K562 (cell line): ENCODE measurements at regions not wholly inside any gene's neighbourhood (a gene's known extent, or its start where the extent isn't known, plus 50 kb on each side); places are given as distances from the start of the nearest gene placed in this dataset.

Experiments used
- ATAC-seq: fragments of 200-7000 bp; cut with Tn5 transposase; 3 replicates; pipeline ENCODE4 v1.9.1; 2020; ENCODE audit warnings: moderate library complexity
- BruUV-seq: library from RNA; stranded (reverse); fragments of 400-500 nt; replicated peaks from 2 replicates; lab custom pipeline; 2021; lab: Mats Ljungman, UMichigan
- CTCF ChIA-PET: fragments of 300-600 bp; formaldehyde crosslinking; extraction: SDS; loops from one replicate; lab custom pipeline; 2021; ENCODE audit warnings: low intra/inter-chr PET ratio; lab: Yijun Ruan, JAX
- POLR2A ChIA-PET: fragments of 300-600, 350-650 bp; sonication (Branson Sonifier 250); formaldehyde crosslinking; extraction: SDS; loops from one replicate; lab custom pipeline; 2021; ENCODE audit warnings: antibody characterized with exemption, inconsistent platforms; lab: Yijun Ruan, JAX
- DNase-seq, 4 experiments: peaks; one replicate each; pipeline versions ENCODE4 v3.0.0 to v3.0.0-alpha.2; 2011 to 2018; ENCODE audit warnings: low spot score in 3 of 4, mixed read lengths in 3 of 4; ENCODE audit errors: extremely low read depth in 1 of 4
- FAIRE-seq: peaks from 2 replicates; lab custom pipeline; 2011; peaks lifted over from hg19 to GRCh38; lab: Jason Lieb, UNC
- H2AFZ ChIP-seq: 2 replicates; pipeline ENCODE4 v1.6.0; 2011; ENCODE audit warnings: low read depth, low read length, control low read depth, inconsistent platforms
- H3K27ac ChIP-seq: fragments of 200-600 bp; 3 replicates; pipeline ENCODE4 v1.8.0; 2011; ENCODE audit warnings: low read depth, mild to moderate bottlenecking, control low read depth, inconsistent platforms, low read length, moderate library complexity, mixed read lengths; ENCODE audit errors: extremely low read depth
- H3K27me3 ChIP-seq, 2 experiments: fragments of 300-600 bp in 1 of 2; 2 replicates in 1 of 2; 3 replicates in 1 of 2; pipeline versions ENCODE4 v1.6.0 to v1.8.0; 2011; ENCODE audit warnings: inconsistent platforms in 2 of 2, low read length in 2 of 2, mild to moderate bottlenecking in 1 of 2, mixed read lengths in 1 of 2, moderate library complexity in 1 of 2; ENCODE audit not compliant: control insufficient read depth in 2 of 2, insufficient read depth in 2 of 2
- H3K36me3 ChIP-seq: fragments of 300-600 bp; 3 replicates; pipeline ENCODE4 v1.8.0; 2011; ENCODE audit warnings: mild to moderate bottlenecking, low read length, inconsistent platforms; ENCODE audit not compliant: control insufficient read depth, insufficient read depth
- H3K4me1 ChIP-seq, 2 experiments: fragments of 200-600 bp in 1 of 2; replicated peaks in 1 of 2; 2 replicates in 1 of 2; 3 replicates in 1 of 2; pipeline versions ENCODE4 v1.5.1 to v1.8.0; 2011; ENCODE audit warnings: inconsistent platforms in 2 of 2, low read length in 2 of 2, mild to moderate bottlenecking in 1 of 2, mixed read lengths in 1 of 2, moderate library complexity in 1 of 2; ENCODE audit not compliant: control insufficient read depth in 2 of 2, insufficient read depth in 2 of 2
- H3K4me2 ChIP-seq: 2 replicates; pipeline ENCODE4 v1.6.1; 2011; ENCODE audit warnings: low read length, control low read depth, inconsistent platforms, mixed read lengths; ENCODE audit not compliant: insufficient read depth
- H3K4me3 ChIP-seq: fragments of 200-600 bp; sonication (generic), shearing (Covaris generic); 2 replicates; pipeline ENCODE4 v1.5.1; 2016; ENCODE audit warnings: control low read depth, inconsistent platforms
- H3K79me2 ChIP-seq: fragments of 200-600 bp; 3 replicates; pipeline ENCODE4 v1.8.0; 2011; ENCODE audit warnings: low read length, inconsistent platforms; ENCODE audit not compliant: control insufficient read depth, insufficient read depth
- H3K9ac ChIP-seq, 2 experiments: 2 replicates each; pipeline versions ENCODE4 v1.6.0 to v1.6.1; 2011; ENCODE audit warnings: low read depth in 2 of 2, low read length in 2 of 2, control low read depth in 1 of 2, inconsistent platforms in 1 of 2, mild to moderate bottlenecking in 1 of 2, mixed read lengths in 1 of 2; ENCODE audit not compliant: insufficient read depth in 1 of 2
- H3K9me1 ChIP-seq: one replicate; pipeline ENCODE4 v1.6.0; 2011; ENCODE audit warnings: inconsistent platforms, mild to moderate bottlenecking, low read length, moderate library complexity; ENCODE audit not compliant: control insufficient read depth, insufficient read depth
- H3K9me3 ChIP-seq: replicated peaks from 2 replicates; pipeline ENCODE4 v1.5.1; 2011; ENCODE audit warnings: low read depth, low read length, inconsistent platforms; ENCODE audit not compliant: control insufficient read depth, insufficient read depth
- H4K20me1 ChIP-seq: replicated peaks from 2 replicates; pipeline ENCODE4 v1.6.1; 2011; ENCODE audit warnings: low read length, inconsistent platforms, mixed read lengths; ENCODE audit not compliant: control insufficient read depth, insufficient read depth
- ARID1B ChIP-seq: fragments of 450-650 bp; IDR thresholded peaks from 2 replicates; pipeline ENCODE4 v1.6.1; 2016; ENCODE audit warnings: antibody characterized with exemption, mild to moderate bottlenecking, inconsistent platforms
- SMARCC2 ChIP-seq: fragments of 450-650 bp; IDR thresholded peaks from 2 replicates; pipeline ENCODE4 v1.6.1; 2017; ENCODE audit warnings: antibody characterized with exemption, moderate library complexity, mild to moderate bottlenecking, low read depth
- WGBS: fragments of 100-300 bp; shearing (Covaris generic); methylation state at CpG from one replicate; pipeline ENCODE4 v1.1.6; 2016; ENCODE audit warnings: low coverage, mixed read lengths; ENCODE audit not compliant: insufficient coverage; ENCODE audit errors: missing lambda C conversion rate; 5-methylcytosine and 5-hydroxymethylcytosine counted together
- in situ Hi-C: fragments of 300-500 bp; cut with MboI; formaldehyde crosslinking; loops from 4 replicates; pipeline ENCODE4 v1.15.0; 2018; ENCODE audit warnings: inconsistent platforms, mixed read lengths
- intact Hi-C: fragments of 100-400 bp; cut with micrococcal nuclease; formaldehyde crosslinking; loops from 2 replicates; pipeline ENCODE4 v1.14.2; 2022

GRCh38 chr3:34275811-34276210 is 477.4 kb downstream of the PDCD6IP start:
- no peak for ATAC-seq
- intact Hi-C loops (no loop called here), in situ Hi-C loops (no loop called here)
- Histone ChIP-seq H3K4me1 (no peaks in the 10 kb centered on the region), H3K36me3 (no peaks in the 10 kb centered on the region), H3K9me1 (no peaks in the 10 kb centered on the region), H3K79me2 (no peaks in the 10 kb centered on the region), H3K27me3 (no peaks in the 10 kb centered on the region), H3K4me2 (no peak overlapping the region), H3K9ac (no peak overlapping the region), H3K27ac (no peak overlapping the region), H3K4me3 (no peak overlapping the region), H2AFZ (no peak overlapping the region), H3K9me3 (no peaks in the 10 kb centered on the region), H4K20me1 (no peaks in the 10 kb centered on the region)
- BruUV-seq, result no TSS peak
- FAIRE-seq, result no peak
- ChIA-PET POLR2A (no interaction called here), CTCF (no interaction called here)
- WGBS, result 0% methylated on average over 2 of the region's 2 CpGs
- no peak for TF ChIP-seq SMARCC2
- DNase-seq, result no peak

DNA sequence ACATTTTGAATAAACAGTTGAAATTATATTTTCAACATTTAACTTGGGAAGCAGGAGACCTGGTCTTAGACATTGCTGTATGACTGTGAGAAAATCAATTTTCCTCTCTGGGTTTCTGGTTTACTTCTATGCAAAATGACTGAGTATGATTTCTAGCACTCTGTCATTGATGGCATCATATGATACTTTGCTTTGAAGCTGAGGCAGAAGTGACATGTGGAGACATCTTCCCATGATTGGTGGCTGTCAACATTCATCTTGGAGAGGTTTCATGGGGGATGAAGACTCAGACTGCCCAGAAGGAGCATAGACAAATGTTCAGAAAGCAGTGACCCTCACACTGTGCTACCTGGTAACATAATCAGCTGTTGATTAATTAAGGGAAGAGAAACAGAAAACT is 477.9 kb downstream of the PDCD6IP start:
- Histone ChIP-seq H3K4me3 (no peak overlapping the region), H4K20me1 (no peaks in the 10 kb centered on the region), H3K27ac (no peak overlapping the region), H3K79me2 (no peaks in the 10 kb centered on the region), H3K9me1 (no peaks in the 10 kb centered on the region), H3K27me3 (no peaks in the 10 kb centered on the region), H3K4me1 (no peaks in the 10 kb centered on the region), H2AFZ (no peak overlapping the region), H3K9ac (no peak overlapping the region), H3K9me3 (no peaks in the 10 kb centered on the region), H3K4me2 (no peak overlapping the region), H3K36me3 (no peaks in the 10 kb centered on the region)
- DNase-seq (no peak), FAIRE-seq (no peak), ATAC-seq (no peak)
- no TSS peak for BruUV-seq
- ChIA-PET CTCF (no interaction called here), POLR2A (no interaction called here)
- in situ Hi-C loops, result no loop called here
- intact Hi-C loops, result no loop called here
- TF ChIP-seq ARID1B, result no peak
